HUES6 (cell line): ENCODE measurements at regions not wholly inside any gene's neighbourhood (a gene's known extent, or its start where the extent isn't known, plus 50 kb on each side); places are given as distances from the start of the nearest gene placed in this dataset.
A peak's percentile ranks its signal among the peaks of the same experiment; 100 is the strongest.
"Not testable (repeated sequence)": the region's sequence is repeated elsewhere in the genome, so short reads cannot be mapped to it uniquely, and the experiment has no call there.

Experiments used
- H3K27ac ChIP-seq: 2 replicates; pipeline ENCODE4 v1.7.0; 2013; ENCODE audit warnings: low read depth, mild to moderate bottlenecking, low read length, inconsistent platforms
- H3K27me3 ChIP-seq: 2 replicates; pipeline ENCODE4 v1.6.1; 2013; ENCODE audit warnings: low read length; ENCODE audit not compliant: control insufficient read depth, insufficient read depth
- H3K36me3 ChIP-seq: 2 replicates; pipeline ENCODE4 v1.6.1; 2013; ENCODE audit warnings: low read length; ENCODE audit not compliant: control insufficient read depth, insufficient read depth
- H3K4me1 ChIP-seq: 2 replicates; pipeline ENCODE4 v1.6.1; 2013; ENCODE audit warnings: low read length; ENCODE audit not compliant: control insufficient read depth, insufficient read depth
- H3K4me3 ChIP-seq: 2 replicates; pipeline ENCODE4 v1.5.1; 2013; ENCODE audit warnings: low read depth, low read length
- H3K9ac ChIP-seq: one replicate; pipeline ENCODE4 v1.6.1; 2013; ENCODE audit warnings: mild to moderate bottlenecking, low read length
- H3K9me3 ChIP-seq: 2 replicates; pipeline ENCODE4 v1.6.1; 2013; ENCODE audit warnings: low read depth, low read length; ENCODE audit not compliant: control insufficient read depth, insufficient read depth

DNA sequence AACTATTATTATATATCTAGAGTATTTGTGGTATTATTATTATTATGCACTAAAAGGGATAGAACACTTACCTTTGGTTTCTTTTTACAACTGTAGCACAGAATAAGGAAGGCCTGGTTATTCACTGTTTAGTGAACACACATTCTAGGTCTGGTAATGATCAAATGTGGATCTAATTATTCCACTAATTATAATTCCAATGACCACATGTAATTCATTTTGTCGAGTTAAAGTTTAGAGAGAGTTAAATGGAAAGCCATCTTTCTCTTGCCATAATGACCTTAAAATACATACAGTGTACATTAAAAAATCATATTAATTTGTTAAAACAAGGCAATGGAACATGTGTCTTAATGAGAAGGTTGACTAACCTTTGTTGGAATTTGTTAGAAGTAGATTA lies 147.8 kb downstream of the SEM1 start:
- Histone ChIP-seq H3K4me1 (no peaks in the 10 kb centered on the region), H3K27me3 (no peaks in the 10 kb centered on the region), H3K36me3 (no peaks in the 10 kb centered on the region), H3K4me3 (no peak overlapping the region), H3K27ac (no peak overlapping the region), H3K9me3 (peaks cover 5% of the 10 kb centered on the region; the same call in 1 of the 2 replicates), H3K9ac (no peak overlapping the region)

DNA sequence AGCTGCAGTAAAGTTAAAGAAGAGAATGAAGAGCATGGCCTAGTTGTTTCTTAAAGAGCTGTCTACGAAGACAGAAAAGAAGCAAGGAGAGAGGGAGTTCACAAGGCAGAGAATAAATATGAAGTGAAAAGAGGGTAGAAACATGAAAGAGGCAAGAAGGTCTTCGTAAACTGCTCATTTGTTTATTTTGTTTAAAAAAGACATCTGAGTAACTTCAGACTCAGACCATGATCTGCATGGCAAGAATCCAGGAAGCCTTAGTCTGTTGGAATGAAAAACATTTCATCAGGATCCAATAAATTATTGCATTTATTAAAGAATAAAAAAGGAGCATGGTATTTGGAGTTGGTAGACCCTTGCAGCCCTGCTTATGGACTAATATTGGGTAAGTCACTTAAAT lies 151.1 kb downstream of the SEM1 start:
- Histone ChIP-seq H3K9me3 (peaks cover 5% of the 10 kb centered on the region; the same call in 1 of the 2 replicates), H3K4me3 (no peak overlapping the region), H3K4me1 (no peaks in the 10 kb centered on the region), H3K36me3 (no peaks in the 10 kb centered on the region), H3K9ac (no peak overlapping the region), H3K27me3 (no peaks in the 10 kb centered on the region), H3K27ac (no peak overlapping the region)

DNA sequence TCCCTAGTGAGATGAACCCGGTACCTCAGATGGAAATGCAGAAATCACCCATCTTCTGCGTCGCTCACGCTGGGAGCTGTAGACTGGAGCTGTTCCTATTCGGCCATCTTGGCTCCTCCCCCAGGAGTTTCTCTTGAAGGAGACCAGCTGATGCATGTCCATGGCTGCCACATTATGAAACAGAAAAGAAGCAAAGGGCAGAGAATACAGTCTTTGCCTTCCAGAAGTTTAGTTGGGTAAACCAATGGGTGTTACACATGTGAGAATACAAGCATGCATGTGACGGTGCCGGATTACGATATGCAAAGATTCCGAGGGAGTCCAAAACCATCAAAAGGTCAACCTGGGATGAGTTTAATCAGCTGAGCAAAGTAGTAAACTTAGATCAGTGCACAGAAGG lies 151.6 kb downstream of the SEM1 start:
- Histone ChIP-seq H3K4me1 (no peaks in the 10 kb centered on the region), H3K36me3 (no peaks in the 10 kb centered on the region), H3K9me3 (peaks cover 5% of the 10 kb centered on the region; the same call in 1 of the 2 replicates), H3K9ac (no peak overlapping the region), H3K4me3 (no peak overlapping the region; the same call in 1 of the 2 replicates), H3K27ac (no peak overlapping the region), H3K27me3 (no peaks in the 10 kb centered on the region)

DNA sequence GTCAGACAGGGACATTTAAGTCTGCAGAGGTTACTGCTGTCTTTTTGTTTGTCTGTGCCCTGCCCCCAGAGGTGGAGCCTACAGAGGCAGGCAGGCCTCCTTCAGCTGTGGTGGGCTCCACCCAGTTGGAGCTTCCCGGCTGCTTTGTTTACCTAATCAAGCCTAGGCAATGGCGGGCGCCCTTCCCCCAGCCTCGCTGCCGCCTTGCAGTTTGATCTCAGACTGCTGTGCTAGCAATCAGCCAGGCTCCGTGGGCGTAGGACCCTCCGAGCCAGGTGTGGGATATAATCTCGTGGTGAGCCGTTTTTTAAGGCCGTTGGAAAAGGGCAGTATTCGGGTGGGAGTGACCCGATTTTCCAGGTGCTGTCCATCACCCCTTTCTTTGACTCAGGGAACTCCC lies 152.0 kb downstream of the SEM1 start:
- H3K4me1 ChIP-seq, result not testable (repeated sequence)

DNA sequence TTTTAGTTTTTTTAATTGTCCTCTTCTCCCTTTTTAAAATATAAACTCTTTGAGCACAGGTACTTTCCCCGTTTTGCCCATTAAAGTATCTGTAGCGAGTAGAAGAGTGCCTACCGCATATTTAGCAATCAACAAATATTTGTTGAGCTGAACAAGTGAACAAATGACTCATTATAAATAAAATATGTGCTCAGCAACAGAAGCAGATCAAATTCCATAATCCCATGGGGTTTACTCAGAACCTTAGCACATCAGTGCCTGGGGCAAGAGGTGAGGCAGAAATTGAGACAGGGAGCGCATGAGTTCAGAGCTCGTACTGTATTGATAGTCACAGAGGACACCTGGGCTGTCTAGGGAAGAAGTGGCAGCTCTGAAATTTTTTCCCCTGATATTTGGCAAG lies 161.0 kb downstream of the SEM1 start:
- Histone ChIP-seq H3K27ac (no peak overlapping the region), H3K36me3 (no peaks in the 10 kb centered on the region)

More for the DNA sequence above, 152.0 kb downstream of the SEM1 start:
- H3K9me3 ChIP-seq, H3K27me3 ChIP-seq, H3K27ac ChIP-seq, H3K9ac ChIP-seq, H3K36me3 ChIP-seq: not testable (repeated sequence)
- peak overlapping the region; percentile 38 for H3K4me3 ChIP-seq

DNA sequence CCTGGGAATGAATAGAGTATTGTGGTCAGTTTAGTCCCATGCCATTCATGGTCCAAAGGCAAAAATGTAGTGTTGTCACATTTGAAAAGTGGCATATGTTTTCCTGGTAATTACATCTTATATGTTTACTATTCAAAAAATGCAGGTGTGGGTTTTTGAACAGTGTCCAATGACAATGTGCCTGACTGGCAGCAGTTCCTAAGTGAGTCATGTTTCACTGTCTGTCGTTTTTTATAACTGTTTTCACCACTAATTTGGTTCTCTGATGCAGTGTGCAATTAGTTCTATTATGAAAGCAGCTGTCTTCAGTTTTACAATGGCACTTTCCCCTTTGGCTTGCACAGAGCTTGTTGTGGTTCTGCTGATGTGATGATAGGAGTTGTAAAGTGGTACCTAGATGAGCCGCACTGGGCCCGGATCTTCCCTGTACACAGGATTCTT lies 162.3 kb downstream of the SEM1 start:
- H3K27ac ChIP-seq, result no peak overlapping the region
- no peaks in the 10 kb centered on the region for H3K4me1 ChIP-seq
- no peaks in the 10 kb centered on the region for H3K27me3 ChIP-seq
- no peaks in the 10 kb centered on the region for H3K36me3 ChIP-seq
- no peaks in the 10 kb centered on the region for H3K9me3 ChIP-seq
- H3K9ac ChIP-seq, result no peak overlapping the region
- H3K4me3 ChIP-seq, result no peak overlapping the region

More for the DNA sequence above, 161.0 kb downstream of the SEM1 start:
- no peak overlapping the region for H3K9ac ChIP-seq
- no peaks in the 10 kb centered on the region for H3K4me1 ChIP-seq
- no peaks in the 10 kb centered on the region for H3K9me3 ChIP-seq
- no peaks in the 10 kb centered on the region for H3K27me3 ChIP-seq
- H3K4me3 ChIP-seq, result no peak overlapping the region

DNA sequence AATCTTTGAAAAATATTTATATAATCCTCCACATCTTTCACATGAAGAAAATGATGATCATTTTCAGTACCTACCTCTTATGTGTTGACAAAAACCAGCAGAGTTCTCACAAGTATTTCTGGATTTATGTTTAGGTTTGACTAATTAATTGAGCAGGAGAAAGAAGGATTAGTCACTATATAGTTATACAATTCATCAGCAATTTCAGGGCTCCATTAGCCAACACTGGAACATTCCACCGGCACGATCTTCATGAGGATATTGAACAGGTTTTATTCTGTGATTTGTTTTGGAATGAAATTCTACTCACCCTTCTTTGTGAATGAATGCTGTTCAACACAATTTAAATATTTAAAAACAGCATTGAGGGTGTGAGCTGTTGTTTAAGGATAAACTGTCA lies 163.2 kb downstream of the SEM1 start:
- Histone ChIP-seq H3K27ac (no peak overlapping the region), H3K9me3 (no peaks in the 10 kb centered on the region), H3K36me3 (no peaks in the 10 kb centered on the region), H3K9ac (no peak overlapping the region), H3K4me1 (no peaks in the 10 kb centered on the region), H3K27me3 (no peaks in the 10 kb centered on the region), H3K4me3 (no peak overlapping the region)

DNA sequence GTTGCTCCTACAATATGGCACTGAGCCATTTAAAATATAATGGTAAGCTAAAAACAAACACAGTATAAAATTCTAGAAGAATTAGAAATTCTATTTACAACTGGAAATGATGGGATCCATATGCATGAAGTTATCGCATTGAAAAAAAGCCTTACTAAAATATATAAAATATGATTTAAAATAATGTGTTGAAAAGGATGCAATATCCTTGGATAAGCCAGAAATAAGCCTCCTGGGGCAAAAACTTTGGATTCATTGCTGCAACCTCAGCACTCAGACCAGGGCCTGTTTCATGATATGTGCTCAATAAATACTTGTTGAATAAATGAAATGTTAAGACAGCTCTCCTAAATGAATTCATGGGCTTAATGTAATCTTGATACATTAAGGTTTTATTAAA lies 170.2 kb downstream of the SEM1 start:
- no peaks in the 10 kb centered on the region for H3K4me1 ChIP-seq
- no peaks in the 10 kb centered on the region for H3K27me3 ChIP-seq
- H3K27ac ChIP-seq, result no peak overlapping the region
- no peaks in the 10 kb centered on the region for H3K36me3 ChIP-seq
- H3K4me3 ChIP-seq, result no peak overlapping the region
- no peak overlapping the region for H3K9ac ChIP-seq
- no peaks in the 10 kb centered on the region for H3K9me3 ChIP-seq

DNA sequence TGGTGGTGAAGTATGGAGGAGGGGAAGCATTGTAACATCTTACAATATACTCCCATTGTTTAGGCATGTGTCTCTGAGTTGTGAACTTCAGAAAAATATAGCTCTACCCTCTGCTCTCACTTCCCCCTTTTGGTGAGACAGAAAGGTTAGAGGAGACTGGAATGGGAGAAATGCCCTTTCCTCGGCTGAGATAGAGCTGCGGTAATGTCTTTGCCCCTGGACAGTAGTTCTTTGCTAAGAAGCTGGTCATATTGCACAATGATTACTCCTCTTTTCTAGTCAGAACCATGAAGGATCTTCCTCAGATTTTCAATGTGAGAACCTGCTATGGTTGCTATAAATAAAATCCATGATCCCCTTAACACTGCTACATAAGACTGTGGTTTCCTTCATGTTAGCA lies 171.0 kb downstream of the SEM1 start:
- Histone ChIP-seq H3K4me1 (no peaks in the 10 kb centered on the region), H3K4me3 (no peak overlapping the region), H3K27ac (no peak overlapping the region), H3K36me3 (no peaks in the 10 kb centered on the region), H3K9ac (no peak overlapping the region), H3K27me3 (no peaks in the 10 kb centered on the region), H3K9me3 (no peaks in the 10 kb centered on the region)

DNA sequence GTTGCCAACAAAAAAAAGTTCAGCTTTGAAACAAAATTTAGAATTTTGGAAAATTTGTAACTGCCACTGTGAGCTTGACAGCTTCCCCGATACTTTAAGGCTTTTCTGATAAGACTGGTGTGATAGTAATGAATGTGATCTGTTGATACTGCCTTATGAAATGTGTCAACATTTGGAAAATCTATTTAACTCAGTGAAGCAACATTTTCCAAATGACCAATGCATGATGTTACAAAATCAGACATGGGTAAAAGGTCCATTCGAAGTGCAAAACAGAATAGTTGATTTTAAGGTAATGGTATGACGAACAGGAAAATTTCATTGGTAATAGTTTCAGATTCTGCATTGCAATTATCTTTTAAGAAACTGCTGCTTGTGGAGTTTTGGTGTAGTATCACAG lies 175.4 kb downstream of the SEM1 start:
- H3K9me3 ChIP-seq, result no peaks in the 10 kb centered on the region
- H3K9ac ChIP-seq, result no peak overlapping the region
- no peak overlapping the region for H3K27ac ChIP-seq
- no peaks in the 10 kb centered on the region for H3K36me3 ChIP-seq
- H3K27me3 ChIP-seq, result no peaks in the 10 kb centered on the region
- no peak overlapping the region for H3K4me3 ChIP-seq
- H3K4me1 ChIP-seq, result no peaks in the 10 kb centered on the region

DNA sequence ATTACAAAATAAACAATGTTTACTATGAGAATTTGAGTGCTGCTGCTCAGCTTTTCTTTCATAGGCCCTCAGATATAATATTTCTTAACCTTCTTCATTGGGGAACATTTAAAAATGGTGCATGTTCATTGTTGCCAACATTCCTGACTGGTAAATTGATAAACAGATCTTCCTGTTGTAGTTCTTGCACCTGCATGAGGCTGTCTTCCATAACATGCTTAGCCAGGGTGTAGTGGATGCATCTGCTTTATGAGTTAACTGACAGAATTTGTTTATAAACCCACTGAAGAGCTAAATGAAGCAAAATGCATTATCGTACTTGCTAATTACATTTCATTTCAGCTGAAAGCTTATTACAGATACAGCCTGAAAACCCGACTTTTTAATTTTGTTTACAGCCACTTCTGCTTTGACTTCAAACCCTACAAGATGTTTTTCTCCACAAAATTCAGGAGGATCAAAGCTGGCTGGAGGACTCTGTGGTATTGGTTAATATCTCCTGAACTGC lies 177.2 kb downstream of the SEM1 start:
- Histone ChIP-seq H3K36me3 (no peaks in the 10 kb centered on the region), H3K9me3 (no peaks in the 10 kb centered on the region), H3K4me3 (no peak overlapping the region), H3K27me3 (no peaks in the 10 kb centered on the region), H3K9ac (no peak overlapping the region), H3K4me1 (no peaks in the 10 kb centered on the region), H3K27ac (no peak overlapping the region)

DNA sequence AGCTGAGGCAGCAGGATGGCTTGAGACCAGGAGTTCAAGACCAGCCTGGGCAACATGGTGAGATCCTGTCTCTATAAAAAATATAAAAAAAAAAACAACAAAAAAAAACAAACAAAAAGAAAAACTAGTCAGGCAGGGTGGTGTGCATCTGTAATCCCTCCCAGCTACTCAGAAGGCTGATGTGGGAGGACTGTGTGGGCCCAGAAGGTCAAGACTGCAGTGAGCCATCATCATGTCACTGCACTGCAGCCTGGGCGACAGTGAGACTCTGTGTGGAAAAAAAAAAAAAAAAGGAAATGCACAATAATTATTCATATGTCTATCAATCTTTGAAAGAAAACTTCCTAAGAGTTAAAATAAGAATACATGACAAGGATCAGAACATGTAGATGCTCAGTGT lies 178.3 kb downstream of the SEM1 start:
- Histone ChIP-seq H3K4me3 (no peak overlapping the region), H3K27ac (no peak overlapping the region), H3K27me3 (no peaks in the 10 kb centered on the region), H3K9ac (no peak overlapping the region), H3K9me3 (no peaks in the 10 kb centered on the region), H3K4me1 (no peaks in the 10 kb centered on the region), H3K36me3 (no peaks in the 10 kb centered on the region)
